H7 (cell line): ENCODE measurements at regions not wholly inside any gene's neighbourhood (a gene's known extent, or its start where the extent isn't known, plus 50 kb on each side); places are given as distances from the start of the nearest gene placed in this dataset.
"Not testable (repeated sequence)": the region's sequence is repeated elsewhere in the genome, so short reads cannot be mapped to it uniquely, and the experiment has no call there.

Experiments used
- DNase-seq: peaks from one replicate; pipeline ENCODE4 v3.0.0; 2012
- H3K27me3 ChIP-seq: 2 replicates; pipeline ENCODE4 v1.6.0; 2011; ENCODE audit warnings: mild to moderate bottlenecking, low read length; ENCODE audit not compliant: control insufficient read depth, insufficient read depth
- H3K36me3 ChIP-seq: replicated peaks from 2 replicates; pipeline ENCODE4 v1.5.1; 2011; ENCODE audit warnings: low read length; ENCODE audit not compliant: control insufficient read depth, insufficient read depth
- H3K4me3 ChIP-seq: 2 replicates; pipeline ENCODE4 v1.5.1; 2011; ENCODE audit warnings: low read depth, mild to moderate bottlenecking, control low read depth, low read length, moderate library complexity; ENCODE audit not compliant: insufficient read depth

- not testable (repeated sequence) for H3K4me3 ChIP-seq, H3K36me3 ChIP-seq, DNase-seq
Measured at GRCh38 chr4:74505355-74505978, 60.5 kb downstream of the AREG start.

GRCh38 chr4:74509363-74509762, 64.4 kb downstream of the AREG start:
- H3K36me3 ChIP-seq: not testable (repeated sequence)

More at GRCh38 chr4:74505355-74505978, 60.5 kb downstream of the AREG start:
- H3K27me3 ChIP-seq: not testable (repeated sequence)

GRCh38 chr4:74516303-74516702, 71.4 kb downstream of the AREG start:
- H3K36me3 ChIP-seq: no peaks in the 10 kb centered on the region
- H3K4me3 ChIP-seq: no peak overlapping the region
- H3K27me3 ChIP-seq: no peaks in the 10 kb centered on the region
- no peak for DNase-seq

More at GRCh38 chr4:74509363-74509762, 64.4 kb downstream of the AREG start:
- not testable (repeated sequence) for DNase-seq, H3K27me3 ChIP-seq, H3K4me3 ChIP-seq

GRCh38 chr4:74517996-74518395, 73.1 kb downstream of the AREG start:
- no peak for DNase-seq
- H3K36me3 ChIP-seq: no peaks in the 10 kb centered on the region
- no peak overlapping the region for H3K4me3 ChIP-seq
- H3K27me3 ChIP-seq: no peaks in the 10 kb centered on the region

- no peak overlapping the region for H3K4me3 ChIP-seq
- DNase-seq: no peak
- no peaks in the 10 kb centered on the region for H3K36me3 ChIP-seq
Measured at GRCh38 chr4:74522251-74522991, 77.5 kb downstream of the AREG start.

GRCh38 chr4:74523096-74523495, 78.2 kb downstream of the AREG start:
- H3K36me3 ChIP-seq: no peaks in the 10 kb centered on the region
- H3K27me3 ChIP-seq: no peaks in the 10 kb centered on the region
- no peak for DNase-seq
- H3K4me3 ChIP-seq: no peak overlapping the region

More at GRCh38 chr4:74522251-74522991, 77.5 kb downstream of the AREG start:
- no peaks in the 10 kb centered on the region for H3K27me3 ChIP-seq

- H3K27me3 ChIP-seq: no peaks in the 10 kb centered on the region
Measured at GRCh38 chr4:74524985-74525384, 80.0 kb downstream of the AREG start.

GRCh38 chr4:74527049-74527448, 82.1 kb downstream of the AREG start:
- Histone ChIP-seq H3K4me3 (no peak overlapping the region), H3K36me3 (no peaks in the 10 kb centered on the region), H3K27me3 (no peaks in the 10 kb centered on the region)
- no peak for DNase-seq

More at GRCh38 chr4:74524985-74525384, 80.0 kb downstream of the AREG start:
- no peak for DNase-seq
- Histone ChIP-seq H3K4me3 (no peak overlapping the region), H3K36me3 (no peaks in the 10 kb centered on the region)

GRCh38 chr4:74528178-74528577, 83.2 kb downstream of the AREG start:
- no peak for DNase-seq
- H3K4me3 ChIP-seq: no peak overlapping the region
- H3K27me3 ChIP-seq: no peaks in the 10 kb centered on the region
- H3K36me3 ChIP-seq: no peaks in the 10 kb centered on the region

GRCh38 chr4:74529284-74530041, 84.5 kb downstream of the AREG start:
- H3K27me3 ChIP-seq: no peaks in the 10 kb centered on the region
- DNase-seq: no peak
- H3K36me3 ChIP-seq: no peaks in the 10 kb centered on the region
- H3K4me3 ChIP-seq: no peak overlapping the region

- H3K27me3 ChIP-seq: no peaks in the 10 kb centered on the region
- DNase-seq: peak; percentile 4
- H3K4me3 ChIP-seq: no peak overlapping the region
- H3K36me3 ChIP-seq: no peaks in the 10 kb centered on the region
Measured at GRCh38 chr4:74531963-74532794, 87.2 kb downstream of the AREG start.

- Histone ChIP-seq H3K27me3 (no peaks in the 10 kb centered on the region), H3K36me3 (no peaks in the 10 kb centered on the region)
- DNase-seq: no peak
Measured at GRCh38 chr4:74534121-74534520, 89.2 kb downstream of the AREG start.

GRCh38 chr4:74534936-74535335, 90.0 kb downstream of the AREG start:
- no peaks in the 10 kb centered on the region for H3K36me3 ChIP-seq
- DNase-seq: no peak

More at GRCh38 chr4:74534121-74534520, 89.2 kb downstream of the AREG start:
- no peak overlapping the region for H3K4me3 ChIP-seq

GRCh38 chr4:74535512-74535911, 90.6 kb downstream of the AREG start:
- no peak for DNase-seq

More at GRCh38 chr4:74534936-74535335, 90.0 kb downstream of the AREG start:
- Histone ChIP-seq H3K4me3 (no peak overlapping the region), H3K27me3 (no peaks in the 10 kb centered on the region)

More at GRCh38 chr4:74535512-74535911, 90.6 kb downstream of the AREG start:
- H3K27me3 ChIP-seq: no peaks in the 10 kb centered on the region
- H3K4me3 ChIP-seq: no peak overlapping the region
- H3K36me3 ChIP-seq: no peaks in the 10 kb centered on the region
